ENCODE measurements at regions not wholly inside any gene's neighbourhood (a gene's known extent, or its start where the extent isn't known, plus 50 kb on each side); places are given as distances from the start of the nearest gene placed in this dataset.

GRCh38 chr13:111626371-111627305 lies 306.2 kb downstream of the TEX29 start:
- TF ChIP-seq CTCF (IDR thresholded peaks at IDR 0.05) (no peak), POLR2A (IDR thresholded peaks at IDR 0.05) (no peak)

Data from sigmoid colon (tissue), 3 donors.